ENCODE measurements at regions not wholly inside any gene's neighbourhood (a gene's known extent, or its start where the extent isn't known, plus 50 kb on each side); places are given as distances from the start of the nearest gene placed in this dataset.

GRCh38 chr5:174419540-174420132 is 304.7 kb upstream of the MSX2 start:
- peak; percentile 99 for TF ChIP-seq CTCF (IDR thresholded peaks at IDR 0.05; ENCODE audit: poor library complexity, severe bottlenecking)
- Histone ChIP-seq H3K4me3 (ENCODE audit: severe bottlenecking) (no peak overlapping the region), H3K9me3 (ENCODE audit: severe bottlenecking) (no peaks in the 10 kb centered on the region), H3K36me3 (ENCODE audit: low read depth) (no peaks in the 10 kb centered on the region), H3K27ac (ENCODE audit: poor library complexity, severe bottlenecking) (no peak overlapping the region), H3K4me1 (ENCODE audit: insufficient read depth, poor library complexity, severe bottlenecking) (peaks cover under 1% of the 10 kb centered on the region), H3K27me3 (ENCODE audit: insufficient read depth, poor library complexity, severe bottlenecking) (no peaks in the 10 kb centered on the region)
- peak; percentile 88 for DNase-seq (ENCODE audit: low spot score)
- ATAC-seq (ENCODE audit: low read depth), result peak; percentile 93

GRCh38 chr5:174420651-174421407 is 303.6 kb upstream of the MSX2 start:
- Histone ChIP-seq H3K36me3 (ENCODE audit: low read depth) (no peaks in the 10 kb centered on the region), H3K27me3 (ENCODE audit: insufficient read depth, poor library complexity, severe bottlenecking) (no peaks in the 10 kb centered on the region), H3K9me3 (ENCODE audit: severe bottlenecking) (no peaks in the 10 kb centered on the region), H3K4me1 (ENCODE audit: insufficient read depth, poor library complexity, severe bottlenecking) (peaks cover 12% of the 10 kb centered on the region), H3K4me3 (ENCODE audit: severe bottlenecking) (no peak overlapping the region), H3K27ac (ENCODE audit: poor library complexity, severe bottlenecking) (no peak overlapping the region)
- ATAC-seq (ENCODE audit: low read depth), result no peak
- TF ChIP-seq CTCF (IDR thresholded peaks at IDR 0.05; ENCODE audit: poor library complexity, severe bottlenecking), result no peak
- DNase-seq (ENCODE audit: low spot score), result no peak

- no peak overlapping the region for H3K27ac ChIP-seq (ENCODE audit: poor library complexity, severe bottlenecking)
- ATAC-seq (ENCODE audit: low read depth) (no peak), DNase-seq (ENCODE audit: low spot score) (no peak)
- H3K9me3 ChIP-seq (ENCODE audit: severe bottlenecking), result no peaks in the 10 kb centered on the region
- H3K4me1 ChIP-seq (ENCODE audit: insufficient read depth, poor library complexity, severe bottlenecking), result peaks cover 12% of the 10 kb centered on the region
- no peak overlapping the region for H3K4me3 ChIP-seq (ENCODE audit: severe bottlenecking)
- no peaks in the 10 kb centered on the region for H3K27me3 ChIP-seq (ENCODE audit: insufficient read depth, poor library complexity, severe bottlenecking)
- no peak for TF ChIP-seq CTCF (IDR thresholded peaks at IDR 0.05; ENCODE audit: poor library complexity, severe bottlenecking)
- H3K36me3 ChIP-seq (ENCODE audit: low read depth), result no peaks in the 10 kb centered on the region
Observed at GRCh38 chr5:174421408-174421805, 303.0 kb upstream of the MSX2 start.

GRCh38 chr5:174423558-174423957 is 300.8 kb upstream of the MSX2 start:
- no peaks in the 10 kb centered on the region for H3K9me3 ChIP-seq (ENCODE audit: severe bottlenecking)
- peaks cover 12% of the 10 kb centered on the region for H3K4me1 ChIP-seq (ENCODE audit: insufficient read depth, poor library complexity, severe bottlenecking)
- no peaks in the 10 kb centered on the region for H3K27me3 ChIP-seq (ENCODE audit: insufficient read depth, poor library complexity, severe bottlenecking)
- H3K4me3 ChIP-seq (ENCODE audit: severe bottlenecking), result no peak overlapping the region
- no peak overlapping the region for H3K27ac ChIP-seq (ENCODE audit: poor library complexity, severe bottlenecking)
- DNase-seq (ENCODE audit: low spot score) (no peak), ATAC-seq (ENCODE audit: low read depth) (no peak)
- H3K36me3 ChIP-seq (ENCODE audit: low read depth), result no peaks in the 10 kb centered on the region
- no peak for TF ChIP-seq CTCF (IDR thresholded peaks at IDR 0.05; ENCODE audit: poor library complexity, severe bottlenecking)

All from RWPE2 (cell line).